ENCODE measurements at regions not wholly inside any gene's neighbourhood (a gene's known extent, or its start where the extent isn't known, plus 50 kb on each side); places are given as distances from the start of the nearest gene placed in this dataset.
"Not testable (repeated sequence)": the region's sequence is repeated elsewhere in the genome, so short reads cannot be mapped to it uniquely, and the experiment has no call there.

GRCh38 chr13:105897575-105897974 lies 637.9 kb downstream of the EFNB2 start:
- no peak for DNase-seq (ENCODE audit: low read depth)

DNA sequence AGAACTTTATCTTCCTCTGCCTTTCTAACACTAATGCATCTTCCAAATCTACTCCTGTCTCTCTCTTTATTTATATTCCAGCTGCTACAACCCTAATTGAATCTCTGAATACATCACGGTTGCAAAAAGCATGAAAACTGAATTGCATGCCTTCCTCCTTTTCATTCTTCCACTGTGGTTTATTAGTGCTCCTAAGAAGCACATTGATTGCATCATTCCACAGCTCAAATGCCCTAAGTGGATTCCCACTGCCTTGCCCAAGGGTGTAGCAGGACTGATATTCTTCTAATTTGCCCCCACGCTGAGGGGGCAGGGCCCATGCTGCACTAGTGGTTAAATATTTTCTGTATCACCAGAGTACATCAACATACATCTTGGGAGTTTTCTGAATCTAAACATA lies 640.8 kb downstream of the EFNB2 start:
- DNase-seq (ENCODE audit: low read depth) = no peak

GRCh38 chr13:105890509-105890908 lies 645.0 kb downstream of the EFNB2 start:
- DNase-seq (ENCODE audit: low read depth) = no peak

GRCh38 chr13:105878119-105878700 lies 657.3 kb downstream of the EFNB2 start:
- no peak for DNase-seq (ENCODE audit: low read depth)

DNA sequence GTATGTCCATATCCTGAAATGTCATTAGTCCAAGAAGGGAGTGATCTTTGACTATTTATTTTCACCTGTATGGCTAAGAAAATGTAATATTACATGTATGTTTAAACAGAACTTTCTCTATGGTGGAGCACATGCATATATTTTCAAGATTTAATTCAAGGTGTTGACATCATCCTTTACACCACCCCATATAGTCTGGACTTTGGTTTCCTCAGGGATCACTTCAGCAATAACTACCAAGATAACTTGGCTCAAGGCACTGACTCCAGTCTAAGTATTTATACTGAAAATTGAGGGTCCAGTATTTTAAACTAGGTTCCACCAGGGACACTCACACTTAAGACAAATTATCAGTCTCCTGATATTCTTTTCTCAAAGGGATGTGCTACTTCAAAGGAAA lies 660.6 kb downstream of the EFNB2 start:
- no peak for DNase-seq (ENCODE audit: low read depth)

GRCh38 chr13:105871768-105872167 lies 663.7 kb downstream of the EFNB2 start:
- no peak for DNase-seq (ENCODE audit: low read depth)

DNA sequence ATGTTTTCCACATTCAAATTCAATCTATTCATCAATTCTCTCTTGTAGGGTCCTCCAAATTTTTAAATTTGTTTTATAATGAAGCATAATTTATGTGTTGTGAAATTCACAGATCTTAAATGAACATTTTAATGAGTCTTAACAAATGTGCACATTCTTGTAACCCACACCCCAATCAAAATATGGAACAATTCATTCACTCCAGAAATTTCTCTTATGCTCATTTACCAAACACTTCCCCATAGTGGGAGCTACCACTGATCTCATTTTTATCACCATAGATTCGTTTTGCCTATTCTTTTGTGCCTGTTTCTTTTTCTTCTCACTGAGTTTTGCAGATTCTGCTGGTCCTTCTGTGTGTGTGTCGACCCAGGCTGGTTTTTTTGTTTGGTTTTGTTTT lies 664.1 kb downstream of the EFNB2 start:
- no peak for DNase-seq (ENCODE audit: low read depth)

GRCh38 chr13:105863300-105863920 lies 672.1 kb downstream of the EFNB2 start:
- no peak for DNase-seq (ENCODE audit: low read depth)

GRCh38 chr13:105848494-105848893 lies 687.0 kb downstream of the EFNB2 start:
- no peak for DNase-seq (ENCODE audit: low read depth)

DNA sequence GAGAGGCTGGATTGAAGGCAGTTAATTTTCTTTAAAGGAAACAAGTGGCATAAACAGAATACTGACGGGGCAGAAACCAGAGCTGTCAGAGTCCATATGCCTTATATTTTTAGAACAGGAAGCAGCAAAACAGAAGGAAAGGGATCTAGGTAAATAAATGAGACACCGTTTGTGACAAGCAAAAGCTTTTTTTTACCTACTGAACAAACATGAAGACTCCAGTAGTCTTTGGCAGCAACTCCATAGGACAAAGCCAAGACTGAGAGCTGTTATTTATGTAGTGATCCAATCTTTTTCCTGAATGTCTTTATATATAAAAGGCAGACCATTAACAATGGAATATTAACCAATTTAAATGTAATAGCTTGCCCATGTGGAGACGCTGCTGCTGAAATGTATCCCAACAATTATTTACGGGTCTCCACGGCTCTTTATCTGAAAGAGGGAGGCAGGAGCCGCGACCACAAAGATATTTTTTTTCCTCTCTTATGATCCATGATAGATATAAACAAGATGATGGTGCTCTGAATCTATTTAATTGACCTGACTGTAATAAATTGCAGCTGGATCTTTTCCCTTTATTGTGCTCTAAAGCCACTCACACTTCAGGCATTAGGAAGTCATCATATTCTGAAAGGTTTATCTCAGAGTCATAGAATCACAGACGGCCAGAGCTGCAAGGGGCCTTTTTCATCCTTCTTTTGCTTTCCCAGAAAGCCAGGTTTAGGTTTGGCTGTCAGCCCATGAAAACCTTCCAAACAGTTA lies 687.8 kb downstream of the EFNB2 start:
- no peak for DNase-seq (ENCODE audit: low read depth)

GRCh38 chr13:105846923-105847322 lies 688.5 kb downstream of the EFNB2 start:
- no peak for DNase-seq (ENCODE audit: low read depth)

GRCh38 chr13:105841286-105841685 lies 694.2 kb downstream of the EFNB2 start:
- no peak for DNase-seq (ENCODE audit: low read depth)

- DNase-seq (ENCODE audit: low read depth) = no peak
These were observed 697.2 kb downstream of the EFNB2 start for GRCh38 chr13:105838231-105838630.

DNA sequence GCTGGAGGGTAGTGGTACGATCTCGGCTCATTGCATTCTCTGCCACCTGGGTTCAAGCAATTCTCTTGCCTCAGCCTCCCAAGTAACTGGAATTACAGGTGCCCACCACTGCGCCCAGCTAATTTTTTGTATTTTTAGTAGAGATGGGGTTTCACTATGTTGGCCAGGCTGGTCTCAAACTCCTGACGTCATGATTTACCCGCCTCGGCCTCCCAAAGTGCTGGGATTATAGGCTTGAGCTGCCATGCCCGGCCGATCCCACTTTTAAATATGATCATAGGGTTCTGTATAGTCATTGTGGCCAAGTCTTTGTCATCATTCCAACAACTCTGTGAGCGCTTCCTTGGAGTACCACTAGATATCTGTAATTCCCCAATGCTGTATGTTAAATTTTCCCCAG lies 698.2 kb downstream of the EFNB2 start:
- DNase-seq (ENCODE audit: low read depth) = not testable (repeated sequence)

DNA sequence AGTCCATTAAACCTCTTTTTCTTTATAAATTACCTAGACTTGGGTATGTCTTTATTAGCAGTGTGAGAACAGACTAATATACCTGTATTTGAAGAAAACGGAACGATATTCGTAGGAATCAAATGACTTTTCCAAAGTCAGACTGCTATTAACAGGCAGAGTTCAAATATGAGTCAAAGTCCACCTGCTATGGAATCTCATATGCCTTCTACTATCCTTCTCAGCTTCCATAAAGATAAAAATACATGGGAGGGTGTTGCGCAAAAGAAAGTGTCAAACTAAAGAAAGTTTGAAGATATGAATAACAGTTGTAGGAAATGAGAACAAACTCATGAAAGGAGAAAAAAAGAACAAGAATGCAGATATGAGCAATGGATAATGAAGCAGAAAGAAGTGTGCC lies 704.6 kb downstream of the EFNB2 start:
- no peak for DNase-seq (ENCODE audit: low read depth)

GRCh38 chr13:105827111-105827809 lies 708.2 kb downstream of the EFNB2 start:
- DNase-seq (ENCODE audit: low read depth) = no peak

GRCh38 chr13:105825071-105825470 lies 710.4 kb downstream of the EFNB2 start:
- no peak for DNase-seq (ENCODE audit: low read depth)

- no peak for DNase-seq (ENCODE audit: low read depth)
These were observed 714.1 kb downstream of the EFNB2 start for GRCh38 chr13:105821337-105821736.

- no peak for DNase-seq (ENCODE audit: low read depth)
These were observed 715.0 kb downstream of the EFNB2 start for GRCh38 chr13:105820415-105820814.

- DNase-seq (ENCODE audit: low read depth) = no peak
These were observed 718.0 kb downstream of the EFNB2 start for GRCh38 chr13:105817498-105817897.

GRCh38 chr13:105816994-105817393 lies 718.5 kb downstream of the EFNB2 start:
- no peak for DNase-seq (ENCODE audit: low read depth)

GRCh38 chr13:105814902-105815250 lies 720.6 kb downstream of the EFNB2 start:
- no peak for DNase-seq (ENCODE audit: low read depth)

All from myocyte (in vitro differentiated cells).